ENCODE measurements at regions not wholly inside any gene's neighbourhood (a gene's known extent, or its start where the extent isn't known, plus 50 kb on each side); places are given as distances from the start of the nearest gene placed in this dataset.
"Not testable (repeated sequence)": the region's sequence is repeated elsewhere in the genome, so short reads cannot be mapped to it uniquely, and the experiment has no call there.

DNA sequence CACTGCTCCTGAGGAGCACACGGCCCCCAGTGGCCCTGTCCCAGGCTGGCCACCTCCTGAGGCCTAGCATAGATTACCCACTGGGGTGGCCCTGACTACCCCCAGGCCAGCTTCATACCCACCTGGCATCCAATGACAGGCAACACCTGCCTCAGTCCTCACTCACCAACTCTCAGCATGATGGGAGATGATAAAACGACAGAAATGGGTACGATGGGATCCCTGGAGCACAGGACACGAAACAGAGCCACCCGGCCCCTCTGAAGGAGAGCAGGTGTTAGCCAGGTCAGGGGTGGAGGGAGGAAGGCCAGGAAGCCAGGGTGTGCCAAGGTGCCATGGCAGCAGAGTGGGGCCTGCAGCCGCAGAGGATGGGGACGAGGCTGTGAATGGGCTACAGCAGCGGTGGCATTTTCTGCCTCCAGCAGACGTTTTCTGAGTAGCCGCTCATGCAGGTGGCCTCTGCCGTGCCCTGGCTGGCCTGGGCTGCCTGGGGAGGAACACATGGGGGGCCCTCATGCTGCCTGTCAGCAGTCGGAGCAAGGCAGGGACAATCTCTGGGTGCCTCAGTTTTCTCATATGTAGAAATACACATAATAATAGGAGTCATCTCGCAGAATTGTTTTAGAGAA lies 50.2 kb upstream of the FGF3 start:
- DNase-seq, result no peak

- no peak for DNase-seq
Measured at GRCh38 chr11:69870766-69871165, 51.5 kb upstream of the FGF3 start.

DNA sequence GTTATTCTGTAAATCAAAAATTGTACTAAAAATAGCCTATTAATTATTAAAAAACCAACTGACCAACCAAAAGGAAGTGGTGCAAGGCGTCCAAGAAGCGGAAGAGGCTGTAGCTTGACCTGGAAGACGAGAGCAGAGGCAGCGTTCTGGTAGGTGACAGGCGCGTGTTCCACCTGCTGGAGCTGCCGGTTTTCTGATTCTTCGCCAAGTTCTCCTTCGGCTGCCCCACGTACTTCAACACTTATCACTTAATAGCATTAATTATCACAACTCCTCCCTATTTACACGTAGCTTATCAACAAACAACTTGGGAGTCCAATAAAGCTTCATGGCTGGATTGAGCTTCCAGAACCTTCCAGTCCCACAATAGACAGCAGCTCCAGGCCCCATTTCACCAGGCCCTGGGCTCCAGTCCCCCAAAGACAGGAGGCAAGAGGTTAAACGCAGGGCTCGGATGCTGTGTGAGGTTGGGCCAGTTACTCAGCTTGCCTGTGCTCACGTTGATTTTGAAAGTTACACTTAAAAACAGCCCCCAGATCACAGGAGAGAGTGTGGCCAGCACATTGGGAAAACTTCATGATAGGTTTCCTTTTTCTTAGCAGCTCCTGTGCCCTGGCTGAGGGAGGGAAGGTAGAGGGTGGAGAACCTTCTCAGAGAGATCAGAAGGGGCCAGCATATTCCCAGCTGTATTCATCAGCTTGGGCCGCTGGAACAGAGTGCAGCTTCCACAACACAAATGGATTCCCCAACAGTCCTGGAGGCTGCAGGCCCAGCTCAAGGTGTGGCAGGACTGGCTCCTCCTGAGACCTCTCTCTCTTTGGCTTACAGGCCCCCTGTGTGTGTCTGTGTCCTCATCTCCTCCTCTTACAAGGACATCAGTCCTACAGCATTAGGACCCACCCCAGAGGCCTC lies 54.2 kb upstream of the FGF3 start:
- no peak for DNase-seq

DNA sequence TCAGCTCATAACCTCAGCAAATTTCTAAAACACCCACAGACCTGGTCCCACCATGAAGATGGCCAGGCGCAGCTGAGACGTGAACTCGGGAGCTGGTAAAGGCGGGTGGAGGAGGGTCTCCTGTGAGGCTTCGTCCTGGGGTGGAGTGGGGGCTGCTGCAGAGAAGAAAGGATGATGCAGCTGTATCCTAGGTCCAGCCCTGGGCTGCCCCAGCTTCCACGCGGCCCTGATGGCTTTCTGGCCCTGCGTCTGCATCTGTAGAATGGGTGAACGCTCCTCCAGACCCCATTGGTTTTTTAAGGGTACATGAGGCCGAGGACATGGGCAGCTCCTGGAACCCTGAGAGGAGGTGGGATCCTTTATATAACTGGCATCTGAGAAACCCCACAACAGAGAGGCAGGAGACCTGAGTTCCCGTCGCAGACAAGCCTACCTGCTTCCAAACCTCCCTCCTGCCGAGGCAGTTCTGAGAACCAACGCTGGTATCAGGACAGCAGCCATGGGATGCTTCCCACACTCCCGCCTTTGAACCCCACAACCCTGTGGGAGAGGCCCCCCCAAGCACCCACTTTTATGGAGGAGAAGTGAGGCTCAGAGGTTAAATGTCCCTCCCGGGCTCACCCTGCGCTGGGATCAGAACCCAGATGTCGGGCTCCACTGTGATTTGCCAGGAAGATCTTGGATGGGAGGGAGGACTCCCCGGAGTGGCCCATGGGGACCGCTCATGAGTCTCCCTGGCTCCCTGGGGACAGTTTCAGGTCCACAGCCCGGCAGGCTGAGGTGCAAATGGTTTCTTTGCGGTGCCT lies 55.2 kb upstream of the FGF3 start:
- no peak for DNase-seq

- no peak for DNase-seq
Measured at GRCh38 chr11:69874984-69875624, 55.9 kb upstream of the FGF3 start.

DNA sequence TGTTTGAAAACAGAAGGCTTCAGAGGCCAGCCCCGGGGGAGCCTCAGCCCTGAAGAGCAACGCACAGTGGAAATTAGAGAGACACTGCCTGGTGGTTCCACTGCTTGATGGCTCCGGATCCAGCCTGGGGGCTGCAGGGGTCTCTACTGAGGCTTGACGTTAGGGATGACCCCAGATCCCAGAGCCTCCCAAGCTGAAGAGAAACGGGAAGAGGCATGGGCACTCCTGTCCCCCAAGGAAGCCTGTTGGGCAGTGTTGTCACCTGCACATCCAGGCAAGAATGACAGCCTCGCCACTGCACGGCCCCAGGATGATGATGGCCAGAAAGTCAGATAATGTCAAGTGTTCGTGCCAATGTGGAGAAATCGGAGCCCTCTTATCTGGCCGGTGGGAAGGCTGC lies 56.8 kb upstream of the FGF3 start:
- DNase-seq, result no peak

DNA sequence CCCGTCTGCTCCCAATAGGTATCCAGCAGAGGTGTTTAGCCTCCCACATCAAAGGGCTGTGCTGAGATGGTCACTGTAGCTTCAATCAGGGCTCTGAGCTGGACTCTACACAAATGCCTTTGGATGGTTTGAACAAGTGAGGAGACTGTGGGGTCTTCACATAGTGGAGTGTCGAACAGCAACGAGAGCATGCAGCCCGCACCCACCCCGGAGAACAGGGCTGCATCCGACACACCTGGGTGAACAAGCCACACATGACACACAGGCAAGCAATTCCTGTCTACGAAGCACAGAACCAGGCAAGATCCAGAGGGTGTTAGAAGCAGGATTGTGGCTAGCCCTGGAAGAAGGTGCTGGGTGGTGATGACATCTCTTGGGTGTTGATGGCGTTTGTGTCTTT lies 58.0 kb upstream of the FGF3 start:
- no peak for DNase-seq

DNA sequence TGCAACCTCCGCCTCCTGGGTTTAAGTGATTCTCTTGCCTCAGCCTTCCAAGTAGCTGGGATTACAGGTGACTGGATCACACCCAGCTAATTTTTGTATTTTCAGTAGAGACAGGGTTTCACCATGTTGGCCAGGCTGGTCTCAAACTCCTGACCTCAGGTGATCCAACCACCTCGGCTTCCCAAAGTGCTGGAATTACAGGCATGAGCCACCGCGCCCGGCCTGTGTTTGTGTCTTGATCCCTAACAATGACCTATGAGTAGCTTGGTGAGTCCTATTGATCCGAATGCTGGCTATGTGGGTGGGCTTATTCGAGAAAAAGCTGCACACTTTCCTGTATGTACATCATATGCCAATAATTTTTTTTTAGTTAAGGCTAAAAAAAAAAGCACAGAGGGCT lies 58.5 kb upstream of the FGF3 start:
- DNase-seq, result not testable (repeated sequence)

- no peak for DNase-seq
Measured at GRCh38 chr11:69878144-69878883, 59.1 kb upstream of the FGF3 start.

GRCh38 chr11:69878927-69879728 lies 59.9 kb upstream of the FGF3 start:
- no peak for DNase-seq

DNA sequence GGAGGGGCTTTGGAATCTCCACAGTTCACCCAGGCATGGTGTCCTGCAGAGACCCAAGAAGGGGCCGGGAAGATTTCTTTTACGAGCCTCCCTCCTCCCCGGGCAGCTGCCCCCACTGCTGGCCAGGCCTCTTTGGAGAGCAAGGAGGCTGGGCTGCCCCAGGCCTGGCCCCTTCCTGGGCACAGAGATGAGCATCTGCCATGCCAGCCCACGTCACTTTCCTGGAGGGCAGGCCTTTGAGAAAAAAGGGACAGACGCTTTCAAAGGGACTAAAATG lies 60.5 kb upstream of the FGF3 start:
- no peak for DNase-seq

DNA sequence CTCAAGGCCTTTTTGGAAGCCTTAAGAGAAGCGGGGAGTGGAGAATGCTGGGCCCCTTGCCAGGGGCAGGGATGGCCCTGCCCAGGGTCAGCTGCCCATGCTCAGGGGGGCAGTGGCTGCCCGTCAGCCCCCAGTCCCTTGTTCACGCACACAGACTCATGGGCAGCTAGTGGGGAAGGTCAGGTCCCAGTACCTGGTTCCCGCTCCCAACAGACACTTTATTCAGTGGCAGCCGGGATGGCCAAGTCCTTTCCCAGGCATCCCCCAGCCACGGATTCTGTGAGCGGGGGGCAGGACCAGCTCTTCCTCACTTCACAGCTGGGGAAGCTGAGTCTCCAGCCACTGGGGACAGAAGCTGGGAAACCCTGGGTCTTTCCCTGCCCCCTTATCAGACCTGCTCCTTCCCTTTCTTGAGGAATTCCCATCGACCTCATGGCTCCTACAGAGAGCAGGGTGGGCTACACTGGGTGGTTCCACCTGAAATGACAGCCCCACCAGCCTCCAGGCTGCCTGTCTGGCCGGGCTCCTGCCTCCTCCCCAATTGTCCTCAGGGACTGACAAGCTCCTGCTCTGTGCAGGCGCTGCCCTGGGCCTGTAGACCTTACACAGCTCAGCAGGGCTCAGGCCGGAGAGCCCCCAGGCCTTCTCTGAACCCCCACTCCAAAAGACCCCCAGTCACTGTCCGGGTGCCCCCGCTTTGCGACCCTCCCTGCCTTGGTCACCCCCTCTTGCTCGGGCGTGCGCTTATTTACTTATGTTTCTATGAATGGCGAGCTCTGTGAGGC lies 61.0 kb upstream of the FGF3 start:
- DNase-seq, result no peak

DNA sequence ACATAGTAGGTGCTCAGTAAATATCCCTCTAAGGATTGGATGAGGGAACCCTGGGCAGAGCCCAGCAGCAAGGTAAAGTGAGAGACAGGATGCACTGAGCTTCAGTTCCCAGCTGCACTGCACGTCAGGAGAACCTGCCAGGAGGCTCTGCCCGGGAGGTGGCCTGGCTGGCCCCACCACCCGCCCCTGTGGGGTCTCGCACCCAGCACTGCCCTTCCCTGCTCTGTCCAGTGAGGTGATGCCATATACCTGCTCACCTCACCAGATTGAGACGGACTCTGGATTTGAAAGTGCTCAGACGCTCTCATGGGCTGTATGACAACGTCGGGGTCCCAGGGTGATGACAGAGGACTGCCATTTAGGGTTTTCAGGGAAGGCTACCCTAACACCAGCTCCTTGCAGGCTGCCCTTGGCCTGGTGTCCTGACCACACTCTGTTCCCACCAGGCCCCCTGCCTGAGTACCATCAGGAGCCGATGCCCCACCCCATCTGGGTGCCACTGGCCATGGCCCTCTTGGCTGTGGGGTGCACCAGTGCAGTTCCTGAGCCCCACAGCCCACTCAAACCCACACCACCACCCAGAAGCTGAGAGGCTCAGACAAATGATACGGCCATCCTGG lies 61.7 kb upstream of the FGF3 start:
- no peak for DNase-seq

- no peak for DNase-seq
Measured at GRCh38 chr11:69881467-69882269, 62.5 kb upstream of the FGF3 start.

DNA sequence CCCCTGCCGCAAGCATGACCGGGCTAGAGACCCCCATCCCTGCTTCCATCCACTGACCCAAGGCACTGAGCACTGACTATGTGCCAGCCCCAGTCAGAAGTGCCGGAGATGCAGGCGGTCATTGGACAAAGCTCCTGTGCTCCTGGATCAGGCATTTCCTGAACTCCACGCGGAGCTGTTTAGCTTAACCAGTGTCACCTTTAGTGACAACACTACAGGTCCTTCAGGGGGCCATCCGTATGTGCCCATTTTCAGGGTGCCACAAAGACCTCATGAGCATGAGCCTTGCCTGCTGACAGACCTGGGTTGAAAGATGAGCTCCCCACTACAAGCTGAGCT lies 63.0 kb upstream of the FGF3 start:
- no peak for DNase-seq

DNA sequence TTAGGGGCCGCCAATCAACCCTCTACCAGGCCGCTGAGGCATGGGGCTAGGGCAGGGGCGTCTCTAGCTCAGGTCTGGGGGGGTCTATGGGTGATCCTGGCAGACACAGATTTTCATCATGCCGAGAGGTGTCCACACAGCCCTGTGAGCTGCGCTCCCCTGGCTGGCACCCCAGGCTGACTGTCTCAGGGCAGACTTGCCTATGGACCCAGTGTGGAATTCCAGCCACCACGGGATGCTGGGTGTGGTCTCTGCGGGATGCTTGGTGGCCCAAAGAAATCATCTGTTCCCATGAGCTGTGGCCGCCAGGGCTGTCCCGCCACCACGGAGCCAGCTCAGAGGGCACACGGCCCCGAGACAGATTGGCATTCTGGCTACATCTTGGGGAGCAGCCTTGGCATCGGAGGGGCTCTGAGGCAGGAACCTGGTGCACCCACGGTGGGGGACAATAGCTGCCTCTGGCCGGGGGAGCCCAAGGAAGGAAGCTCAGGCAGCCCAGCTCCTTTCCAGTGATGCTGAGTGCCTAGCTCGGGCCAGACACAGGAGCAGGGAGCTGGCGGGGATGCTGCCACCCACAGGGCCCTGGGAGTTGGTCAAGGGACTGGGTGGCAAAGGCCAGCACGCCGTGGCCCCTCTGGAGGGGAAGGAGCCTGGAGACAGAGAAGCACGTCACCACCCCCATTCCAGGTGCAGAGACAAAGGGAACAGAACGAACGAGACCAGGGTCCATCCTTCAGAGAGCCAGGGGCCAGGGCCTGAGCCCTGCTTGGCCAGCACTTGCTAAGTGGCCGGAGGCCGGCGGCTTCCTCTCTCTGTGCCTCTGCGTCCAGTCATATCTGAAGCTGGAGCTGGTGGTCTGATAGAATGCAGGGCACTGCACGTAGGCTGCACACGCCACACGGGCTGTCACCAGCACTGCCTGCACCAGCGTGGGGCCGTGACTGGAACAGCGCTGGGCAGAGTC lies 64.4 kb upstream of the FGF3 start:
- no peak for DNase-seq

DNA sequence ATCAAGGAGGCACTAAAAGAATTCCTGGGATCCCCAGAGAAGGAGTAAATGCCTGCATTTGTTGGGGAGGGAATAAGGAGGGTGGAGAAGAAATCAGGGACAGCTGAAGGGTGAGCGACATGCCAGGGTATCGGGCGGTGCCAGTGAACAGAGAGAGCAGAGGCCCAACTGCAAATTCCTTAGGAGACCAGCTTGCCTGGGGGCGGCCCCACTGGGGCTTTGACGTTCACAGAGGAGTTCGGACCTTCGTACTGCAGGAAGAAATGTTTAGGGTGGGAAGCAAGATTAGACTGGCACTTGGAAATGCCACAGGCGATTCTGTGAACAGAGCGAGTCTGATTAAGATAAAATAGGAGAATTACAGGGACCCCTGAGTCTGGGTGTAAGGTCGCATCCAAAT lies 65.1 kb upstream of the FGF3 start:
- DNase-seq, result no peak

- no peak for DNase-seq
Measured at GRCh38 chr11:69884751-69885150, 65.5 kb upstream of the FGF3 start.

DNA sequence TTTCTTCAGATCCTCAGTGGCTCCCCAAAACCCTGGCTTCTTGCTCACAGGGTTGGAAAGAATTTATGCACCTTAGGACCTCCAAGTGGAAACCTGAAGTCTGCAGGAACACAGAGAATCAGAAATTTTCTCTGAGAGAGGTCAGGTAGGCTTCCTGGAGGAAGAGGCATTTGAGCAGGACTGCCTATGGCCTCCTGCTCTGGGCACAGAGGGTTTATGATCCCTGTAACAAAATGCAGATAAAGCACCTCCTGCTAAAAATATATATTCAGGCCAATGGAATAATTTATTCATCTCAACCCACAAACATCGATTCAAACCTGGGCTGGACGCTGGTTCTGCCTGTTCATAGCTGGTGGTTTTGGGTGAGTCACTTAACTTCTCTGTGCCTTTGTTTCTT lies 68.1 kb upstream of the FGF3 start:
- no peak for DNase-seq

Data from SW 1271 (cell line).